HepG2 (cell line): ENCODE measurements at regions not wholly inside any gene's neighbourhood (a gene's known extent, or its start where the extent isn't known, plus 50 kb on each side); places are given as distances from the start of the nearest gene placed in this dataset.

ENCODE experiments used
- ATAC-seq: fragments of 200-7000 bp; cut with Tn5 transposase; 3 replicates; pipeline ENCODE4 v1.9.1; 2020; ENCODE audit warnings: mild to moderate bottlenecking, moderate library complexity
- BruUV-seq: library from RNA; stranded (reverse); fragments of 400-500 nt; replicated peaks from 2 replicates; lab custom pipeline; 2021; lab: Mats Ljungman, UMichigan
- CTCF ChIA-PET: fragments of 300-600 bp; formaldehyde crosslinking; extraction: SDS; loops from one replicate; lab custom pipeline; 2021; ENCODE audit warnings: low total read pairs, inconsistent platforms, low intra/inter-chr PET ratio; lab: Yijun Ruan, JAX
- POLR2A ChIA-PET: fragments of 350-600 bp; sonication (Branson Sonifier 250); formaldehyde crosslinking; loops from one replicate; lab custom pipeline; 2020; ENCODE audit warnings: antibody characterized with exemption, inconsistent platforms; lab: Yijun Ruan, JAX
- DNase-seq: peaks from one replicate; pipeline ENCODE4 v3.0.0-alpha.2; 2015; ENCODE audit warnings: low spot score
- FAIRE-seq: peaks from 3 replicates; lab custom pipeline; 2011; peaks lifted over from hg19 to GRCh38; lab: Jason Lieb, UNC
- H2AFZ ChIP-seq: one replicate; pipeline ENCODE4 v1.6.1; 2011; ENCODE audit warnings: low read length, inconsistent platforms
- H3K27ac ChIP-seq: fragments of 300-600 bp; 3 replicates; pipeline ENCODE4 v1.8.0; 2011; ENCODE audit warnings: mixed run types, mild to moderate bottlenecking, mixed read lengths, low read length, inconsistent platforms; ENCODE audit not compliant: insufficient read depth; ENCODE audit errors: extremely low read length
- H3K27me3 ChIP-seq, 2 experiments: fragments of 200-600 bp in 1 of 2; 2 replicates in 1 of 2; 3 replicates in 1 of 2; pipeline versions ENCODE4 v1.6.0 to v1.8.0; 2011; ENCODE audit warnings: low read length in 2 of 2, mild to moderate bottlenecking in 2 of 2, moderate library complexity in 2 of 2, inconsistent platforms in 1 of 2; ENCODE audit not compliant: insufficient read depth in 2 of 2, control insufficient read depth in 1 of 2
- H3K36me3 ChIP-seq, 2 experiments: fragments of 200-600 bp in 1 of 2; replicated peaks in 1 of 2; 2 replicates in 1 of 2; 3 replicates in 1 of 2; pipeline versions ENCODE4 v1.5.1 to v1.8.0; 2011; ENCODE audit warnings: low read length in 2 of 2, inconsistent platforms in 1 of 2; ENCODE audit not compliant: insufficient read depth in 2 of 2, control insufficient read depth in 1 of 2
- H3K4me1 ChIP-seq: 2 replicates; pipeline ENCODE4 v1.5.1; 2012; ENCODE audit warnings: low read length, inconsistent platforms; ENCODE audit not compliant: insufficient read depth
- H3K4me2 ChIP-seq: 2 replicates; pipeline ENCODE4 v1.6.0; 2011; ENCODE audit warnings: low read depth, low read length, inconsistent platforms
- H3K4me3 ChIP-seq, 3 experiments: fragments of 200-600 bp in 1 of 3; sonication (generic), shearing (Covaris generic) in 1 of 3; replicated peaks in 1 of 3; 2 replicates each; pipeline ENCODE4 v1.5.1; 2011 to 2016; ENCODE audit warnings: low read length in 3 of 3, inconsistent platforms in 2 of 3, low read depth in 2 of 3, mild to moderate bottlenecking in 2 of 3, control low read depth in 1 of 3, mixed read lengths in 1 of 3; ENCODE audit not compliant: insufficient read depth in 1 of 3
- H3K79me2 ChIP-seq: one replicate; pipeline ENCODE4 v1.6.1; 2011; ENCODE audit warnings: low read length, inconsistent platforms; ENCODE audit not compliant: insufficient read depth
- H3K9ac ChIP-seq: 2 replicates; pipeline ENCODE4 v1.6.0; 2011; ENCODE audit warnings: mild to moderate bottlenecking, low read depth, low read length, inconsistent platforms; ENCODE audit not compliant: insufficient read depth
- H3K9me3 ChIP-seq: 2 replicates; pipeline ENCODE4 v1.5.1; 2012; ENCODE audit warnings: mild to moderate bottlenecking, low read length
- H4K20me1 ChIP-seq: 2 replicates; pipeline ENCODE4 v1.6.0; 2011; ENCODE audit warnings: inconsistent platforms, mild to moderate bottlenecking, low read length, moderate library complexity; ENCODE audit not compliant: insufficient read depth
- HDAC2 ChIP-seq: sonication (generic); formaldehyde crosslinking; IDR thresholded peaks from 2 replicates; pipeline ENCODE4 v1.4.0; 2020; ENCODE audit warnings: missing genetic modification reagents
- HNF4G ChIP-seq, 2 experiments: sonication (generic) in 1 of 2; formaldehyde crosslinking in 1 of 2; IDR thresholded peaks; 2 replicates each; pipeline versions ENCODE4 v1.4.0 to v1.6.1; 2011 to 2020; ENCODE audit warnings: borderline replicate concordance in 2 of 2, low read depth in 2 of 2, mild to moderate bottlenecking in 2 of 2, low read length in 1 of 2, missing genetic modification reagents in 1 of 2, moderate library complexity in 1 of 2
- HNRNPUL1 ChIP-seq: fragments of 200-400 bp; formaldehyde crosslinking; IDR thresholded peaks from 2 replicates; pipeline ENCODE4 v1.6.1; 2017; ENCODE audit warnings: low read depth, mild to moderate bottlenecking, low read length, moderate library complexity
- HOXA3 ChIP-seq: sonication (generic); formaldehyde crosslinking; IDR thresholded peaks from 2 replicates; pipeline ENCODE4 v1.5.0; 2020; ENCODE audit warnings: missing genetic modification reagents
- KLF11 ChIP-seq: IDR thresholded peaks from 2 replicates; pipeline ENCODE4 v1.6.1; 2016; ENCODE audit warnings: missing compliant biosample characterization
- PITX1 ChIP-seq: sonication (generic); formaldehyde crosslinking; IDR thresholded peaks from 2 replicates; pipeline ENCODE4 v1.5.1; 2020; ENCODE audit warnings: mild to moderate bottlenecking, missing genetic modification reagents
- POLR2AphosphoS5 ChIP-seq: IDR thresholded peaks from 2 replicates; pipeline ENCODE4 v1.6.1; 2012; ENCODE audit warnings: low read depth, low read length
- RFXAP ChIP-seq: sonication (generic); formaldehyde crosslinking; IDR thresholded peaks from 2 replicates; pipeline ENCODE4 v1.4.0; 2020; ENCODE audit warnings: missing genetic modification reagents, borderline replicate concordance
- SMARCC2 ChIP-seq: fragments of 450-650 bp; IDR thresholded peaks from 2 replicates; pipeline ENCODE4 v1.6.1; 2017; ENCODE audit warnings: antibody characterized with exemption, mild to moderate bottlenecking
- TOPORS ChIP-seq: sonication (generic); formaldehyde crosslinking; IDR thresholded peaks from 2 replicates; pipeline ENCODE4 v1.8.0; 2023; ENCODE audit warnings: mild to moderate bottlenecking, missing genetic modification reagents
- ZNF138 ChIP-seq: sonication (generic); formaldehyde crosslinking; IDR thresholded peaks from 2 replicates; pipeline ENCODE4 v1.5.0; 2020; ENCODE audit warnings: mild to moderate bottlenecking, low read depth, missing genetic modification reagents
- ZNF274 ChIP-seq: sonication (generic); formaldehyde crosslinking; IDR thresholded peaks from 2 replicates; pipeline ENCODE4 v1.5.1; 2020; ENCODE audit warnings: mild to moderate bottlenecking, missing genetic modification reagents
- ZNF30 ChIP-seq: sonication (generic); formaldehyde crosslinking; IDR thresholded peaks from 2 replicates; pipeline ENCODE4 v1.5.0; 2020; ENCODE audit warnings: mild to moderate bottlenecking, missing genetic modification reagents
- ZNF777 ChIP-seq: sonication (generic); formaldehyde crosslinking; IDR thresholded peaks from 2 replicates; pipeline ENCODE4 v1.4.0; 2020; ENCODE audit warnings: missing genetic modification reagents
- WGBS: methylation state at CpG from one replicate; pipeline ENCODE4 v1.1.6; 2017; ENCODE audit warnings: low lambda C conversion rate; 5-methylcytosine and 5-hydroxymethylcytosine counted together
- in situ Hi-C: cut with HindIII; loops from 2 replicates; pipeline ENCODE4 v1.10.0; 2017; ENCODE audit warnings: low pct_unique_long_range_greater_than_20kb; ENCODE audit not compliant: extremely low pct_ligation_motif_present
- intact Hi-C: fragments of 100-400 bp; cut with micrococcal nuclease; formaldehyde crosslinking; loops from one replicate; pipeline ENCODE4 v1.10.0; 2022; ENCODE audit not compliant: unreplicated experiment
- TF ChIP-seq, protein P1 (sequence below): sonication (generic); formaldehyde crosslinking; IDR thresholded peaks from 2 replicates; pipeline ENCODE4 v1.5.0; 2020; ENCODE audit warnings: mild to moderate bottlenecking, missing genetic modification reagents
- TF ChIP-seq, protein P2 (sequence below): sonication (generic); formaldehyde crosslinking; IDR thresholded peaks from 2 replicates; pipeline ENCODE4 v1.8.1; 2023; ENCODE audit warnings: mild to moderate bottlenecking, inconsistent platforms, moderate library complexity, missing genetic modification reagents, borderline replicate concordance

DNA sequence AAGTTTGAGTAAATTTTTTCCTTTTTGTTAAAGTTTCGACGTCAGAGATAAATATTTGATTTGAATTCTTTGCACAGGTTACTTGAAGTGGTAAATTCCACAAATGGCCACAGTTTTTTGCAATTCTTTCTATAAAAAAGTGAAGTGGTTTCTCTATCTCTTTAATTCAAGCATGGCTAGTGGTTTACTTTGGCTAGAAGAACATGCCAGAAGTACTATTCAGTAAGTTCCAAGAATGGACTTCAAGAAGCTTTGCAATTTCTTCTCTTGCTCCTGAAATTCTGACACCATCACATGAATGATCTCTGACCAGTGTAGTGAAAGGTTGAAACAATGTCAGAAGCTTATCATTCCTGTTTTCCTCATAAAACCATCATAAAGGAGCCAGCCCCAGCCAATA, 55.7 kb upstream of the RNPC3 start:
- intact Hi-C loops = no loop called here
- Histone ChIP-seq H3K4me2 (no peak overlapping the region), H4K20me1 (no peaks in the 10 kb centered on the region), H3K9ac (no peak overlapping the region), H3K4me3 (no peak overlapping the region), H3K9me3 (no peaks in the 10 kb centered on the region), H3K79me2 (no peaks in the 10 kb centered on the region), H3K4me1 (no peaks in the 10 kb centered on the region), H3K36me3 (no peaks in the 10 kb centered on the region), H2AFZ (no peak overlapping the region), H3K27ac (no peak overlapping the region), H3K27me3 (no peaks in the 10 kb centered on the region)
- no peak for DNase-seq
- no TSS peak for BruUV-seq
- TF ChIP-seq SMARCC2 (no peak), ZNF30 (CRISPR knock-in tag) (no peak), HNF4G (IDR thresholded peaks at IDR 0.05; ENCODE audit: borderline replicate concordance, low read depth, low read length) (no peak), HNF4G (CRISPR knock-in tag; IDR thresholded peaks at IDR 0.05; ENCODE audit: borderline replicate concordance, low read depth) (no peak), ZNF274 (CRISPR knock-in tag) (no peak), HDAC2 (CRISPR knock-in tag) (no peak), PITX1 (CRISPR knock-in tag) (no peak), HOXA3 (CRISPR knock-in tag) (no peak), KLF11 (CRISPR knock-in tag) (no peak), ZNF138 (CRISPR knock-in tag) (no peak), RFXAP (CRISPR knock-in tag) (no peak), TOPORS (CRISPR knock-in tag) (no peak), ZNF777 (CRISPR knock-in tag) (no peak), POLR2AphosphoS5 (no peak), HNRNPUL1 (no peak)
- TF ChIP-seq, protein P1, sequence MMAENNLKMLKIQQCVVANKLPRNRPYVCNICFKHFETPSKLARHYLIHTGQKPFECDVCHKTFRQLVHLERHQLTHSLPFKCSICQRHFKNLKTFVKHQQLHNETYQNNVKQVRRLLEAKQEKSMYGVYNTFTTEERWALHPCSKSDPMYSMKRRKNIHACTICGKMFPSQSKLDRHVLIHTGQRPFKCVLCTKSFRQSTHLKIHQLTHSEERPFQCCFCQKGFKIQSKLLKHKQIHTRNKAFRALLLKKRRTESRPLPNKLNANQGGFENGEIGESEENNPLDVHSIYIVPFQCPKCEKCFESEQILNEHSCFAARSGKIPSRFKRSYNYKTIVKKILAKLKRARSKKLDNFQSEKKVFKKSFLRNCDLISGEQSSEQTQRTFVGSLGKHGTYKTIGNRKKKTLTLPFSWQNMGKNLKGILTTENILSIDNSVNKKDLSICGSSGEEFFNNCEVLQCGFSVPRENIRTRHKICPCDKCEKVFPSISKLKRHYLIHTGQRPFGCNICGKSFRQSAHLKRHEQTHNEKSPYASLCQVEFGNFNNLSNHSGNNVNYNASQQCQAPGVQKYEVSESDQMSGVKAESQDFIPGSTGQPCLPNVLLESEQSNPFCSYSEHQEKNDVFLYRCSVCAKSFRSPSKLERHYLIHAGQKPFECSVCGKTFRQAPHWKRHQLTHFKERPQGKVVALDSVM (CRISPR knock-in tag) = no peak
- TF ChIP-seq, protein P2, sequence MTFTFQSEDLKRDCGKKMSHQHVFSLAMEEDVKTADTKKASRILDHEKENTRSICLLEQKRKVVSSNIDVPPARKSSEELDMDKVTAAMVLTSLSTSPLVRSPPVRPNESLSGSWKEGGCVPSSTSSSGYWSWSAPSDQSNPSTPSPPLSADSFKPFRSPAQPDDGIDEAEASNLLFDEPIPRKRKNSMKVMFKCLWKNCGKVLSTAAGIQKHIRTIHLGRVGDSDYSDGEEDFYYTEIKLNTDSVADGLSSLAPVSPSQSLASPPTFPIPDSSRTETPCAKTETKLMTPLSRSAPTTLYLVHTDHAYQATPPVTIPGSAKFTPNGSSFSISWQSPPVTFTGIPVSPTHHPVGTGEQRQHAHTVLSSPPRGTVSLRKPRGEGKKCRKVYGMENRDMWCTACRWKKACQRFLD = no peak
- no peak for FAIRE-seq
- ChIA-PET POLR2A (no interaction called here), CTCF (no interaction called here)
- in situ Hi-C loops = loop anchor here (25.0 kb wide), 1 partner anchor 1958 kb away; no protein-coding TSS in a partner anchor
- no peak for ATAC-seq
- 3% methylated on average over 2 of the region's 2 CpGs for WGBS
